HL-60 (cell line): ENCODE measurements at regions not wholly inside any gene's neighbourhood (a gene's known extent, or its start where the extent isn't known, plus 50 kb on each side); places are given as distances from the start of the nearest gene placed in this dataset.

ENCODE experiments used
- CTCF ChIP-seq: IDR thresholded peaks from one replicate; pipeline ENCODE4 v1.5.1; 2011; ENCODE audit warnings: low read length, control low read depth, inconsistent platforms; ENCODE audit not compliant: insufficient read depth
- GABPA ChIP-seq: IDR thresholded peaks from 2 replicates; pipeline ENCODE4 v1.6.1; 2012; ENCODE audit warnings: low read depth
- POLR2AphosphoS5 ChIP-seq: IDR thresholded peaks from 2 replicates; pipeline ENCODE4 v1.6.1; 2012; ENCODE audit warnings: low read depth

GRCh38 chr6:55003719-55004430 lies 157.3 kb downstream of the FAM83B start:
- TF ChIP-seq POLR2AphosphoS5 (no peak), CTCF (no peak), GABPA (no peak)
